A549 (cell line): ENCODE measurements at regions not wholly inside any gene's neighbourhood (a gene's known extent, or its start where the extent isn't known, plus 50 kb on each side); places are given as distances from the start of the nearest gene placed in this dataset.

Experiments
- ATAC-seq, 2 experiments: fragments of 200-7000 bp in 1 of 2; fragments of >200 bp in 1 of 2; cut with Nextera tagmentation in 1 of 2; cut with Tn5 transposase in 1 of 2; 3 replicates each; pipeline versions ENCODE4 v1.8.0 to v1.9.1; 2018 to 2020; ENCODE audit warnings: mild to moderate bottlenecking in 1 of 2, moderate library complexity in 1 of 2
- CTCF ChIA-PET: fragments of 300-600 bp; sonication (Branson Sonifier 250); formaldehyde crosslinking; extraction: SDS; loops from one replicate; lab custom pipeline; 2021; ENCODE audit warnings: antibody characterized with exemption, inconsistent platforms; lab: Yijun Ruan, JAX
- POLR2A ChIA-PET: fragments of 350-600 bp; formaldehyde crosslinking; extraction: SDS; loops from one replicate; lab custom pipeline; 2021; ENCODE audit warnings: antibody characterized with exemption, inconsistent platforms; lab: Yijun Ruan, JAX
- DNase-seq, 2 experiments: peaks; one replicate each; pipeline versions ENCODE4 v3.0.0 to v3.0.0-alpha.2; 2011 to 2016; ENCODE audit warnings: low read depth in 1 of 2, low spot score in 1 of 2
- FAIRE-seq: peaks from 2 replicates; lab custom pipeline; 2011; peaks lifted over from hg19 to GRCh38; lab: Jason Lieb, UNC
- H3K27ac ChIP-seq, 2 experiments: fragments of >200 bp; sonication (Bioruptor Twin); formaldehyde crosslinking; 3 replicates each; pipeline ENCODE4 v1.5.1; 2016 to 2017
- H3K4me1 ChIP-seq: fragments of >200 bp; sonication (Bioruptor Twin); formaldehyde crosslinking; 3 replicates; pipeline ENCODE4 v1.6.1; 2016
- H3K4me2 ChIP-seq: fragments of >200 bp; sonication (Bioruptor Twin); formaldehyde crosslinking; 3 replicates; pipeline ENCODE4 v1.6.1; 2016
- H3K4me3 ChIP-seq: fragments of >200 bp; sonication (Bioruptor Twin); formaldehyde crosslinking; 3 replicates; pipeline ENCODE4 v1.5.1; 2016
- H3K9me3 ChIP-seq: fragments of >200 bp; sonication (Bioruptor Twin); formaldehyde crosslinking; 3 replicates; pipeline ENCODE4 v1.6.1; 2016
- CBX2 ChIP-seq: fragments of 200-600 bp; sonication (generic); IDR thresholded peaks from 2 replicates; pipeline ENCODE4 v1.6.1; 2016; ENCODE audit warnings: low read depth, mild to moderate bottlenecking, borderline replicate concordance
- CEBPB ChIP-seq, 2 experiments: fragments of >200 bp in 1 of 2; sonication (Bioruptor Twin) in 1 of 2; formaldehyde crosslinking in 1 of 2; IDR thresholded peaks; 2 replicates each; pipeline ENCODE4 v1.6.1; 2012 to 2016
- CHD2 ChIP-seq: fragments of 150-350 bp; IDR thresholded peaks from 2 replicates; pipeline ENCODE4 v1.6.1; 2014; ENCODE audit warnings: low read length; ENCODE audit not compliant: partially characterized antibody
- CHD4 ChIP-seq: fragments of 200-600 bp; sonication (generic); IDR thresholded peaks from 2 replicates; pipeline ENCODE4 v1.6.1; 2016; ENCODE audit warnings: antibody characterized with exemption, mild to moderate bottlenecking, borderline replicate concordance
- EHF ChIP-seq: fragments of 250-450 bp; sonication (Bioruptor Pico); IDR thresholded peaks from 2 replicates; pipeline ENCODE4 v1.5.0; 2020; ENCODE audit warnings: mild to moderate bottlenecking
- EHMT2 ChIP-seq: fragments of 200-600 bp; sonication (generic); IDR thresholded peaks from 2 replicates; pipeline ENCODE4 v1.6.1; 2016; ENCODE audit warnings: antibody characterized with exemption, low read depth, mild to moderate bottlenecking, moderate library complexity
- FOSB ChIP-seq: fragments of 250-450 bp; sonication (Bioruptor Pico); IDR thresholded peaks from 2 replicates; pipeline ENCODE4 v1.5.0; 2020; ENCODE audit warnings: mild to moderate bottlenecking, moderate library complexity
- FOXS1 ChIP-seq: fragments of 250-450 bp; sonication (Bioruptor Pico); IDR thresholded peaks from 2 replicates; pipeline ENCODE4 v1.5.0; 2020; ENCODE audit warnings: mild to moderate bottlenecking, moderate library complexity
- GATA3 ChIP-seq: IDR thresholded peaks from 2 replicates; pipeline ENCODE4 v1.6.1; 2012; ENCODE audit warnings: borderline replicate concordance
- HOXA7 ChIP-seq: fragments of 250-450 bp; sonication (Bioruptor Pico); IDR thresholded peaks from 2 replicates; pipeline ENCODE4 v1.5.0; 2020; ENCODE audit warnings: mild to moderate bottlenecking, moderate library complexity
- HOXB13 ChIP-seq: fragments of 250-450 bp; sonication (Bioruptor Pico); IDR thresholded peaks from 2 replicates; pipeline ENCODE4 v1.5.0; 2020; ENCODE audit warnings: low read depth, mild to moderate bottlenecking, moderate library complexity
- HOXB5 ChIP-seq: fragments of 250-450 bp; sonication (Bioruptor Pico); IDR thresholded peaks from 2 replicates; pipeline ENCODE4 v1.5.0; 2020; ENCODE audit warnings: mild to moderate bottlenecking, moderate library complexity
- JUN ChIP-seq, 2 experiments: fragments of >200 bp; sonication (Bioruptor Twin); formaldehyde crosslinking; IDR thresholded peaks; 2 replicates in 1 of 2; 3 replicates in 1 of 2; pipeline ENCODE4 v1.6.1; 2016 to 2017
- JUNB ChIP-seq: fragments of >200 bp; sonication (Bioruptor Twin); formaldehyde crosslinking; IDR thresholded peaks from 2 replicates; pipeline ENCODE4 v1.6.1; 2016
- KDM5A ChIP-seq: fragments of 200-600 bp; sonication (generic); IDR thresholded peaks from 2 replicates; pipeline ENCODE4 v1.6.1; 2016; ENCODE audit warnings: antibody characterized with exemption, mild to moderate bottlenecking
- MAFK ChIP-seq: fragments of 450-650 bp; IDR thresholded peaks from 2 replicates; pipeline ENCODE4 v1.6.1; 2014; ENCODE audit not compliant: partially characterized antibody
- MAZ ChIP-seq: fragments of 150-350 bp; IDR thresholded peaks from 2 replicates; pipeline ENCODE4 v1.6.1; 2014; ENCODE audit warnings: antibody characterized with exemption, low read depth, low read length, borderline replicate concordance
- NR3C1 ChIP-seq: fragments of >200 bp; sonication (Bioruptor Twin); formaldehyde crosslinking; IDR thresholded peaks from 3 replicates; pipeline ENCODE4 v1.6.1; 2017
- PBX3 ChIP-seq: IDR thresholded peaks from 2 replicates; pipeline ENCODE4 v1.6.1; 2012
- POLR2A ChIP-seq: IDR thresholded peaks from 2 replicates; pipeline ENCODE4 v1.6.1; 2012; ENCODE audit warnings: mild to moderate bottlenecking, low read length
- RNF2 ChIP-seq: fragments of 200-600 bp; sonication (generic); IDR thresholded peaks from 2 replicates; pipeline ENCODE4 v1.6.1; 2016; ENCODE audit warnings: low read depth, mild to moderate bottlenecking, antibody characterized with exemption, moderate library complexity, borderline replicate concordance
- SREBF2 ChIP-seq: fragments of 450-650 bp; IDR thresholded peaks from 2 replicates; pipeline ENCODE4 v1.6.1; 2014; ENCODE audit warnings: mild to moderate bottlenecking, moderate library complexity
- TFCP2L1 ChIP-seq: fragments of 250-450 bp; sonication (Bioruptor Pico); IDR thresholded peaks from 2 replicates; pipeline ENCODE4 v1.5.0; 2021; ENCODE audit warnings: mild to moderate bottlenecking
- TP53 ChIP-seq: fragments of 250-450 bp; sonication (Bioruptor Pico); IDR thresholded peaks from 2 replicates; pipeline ENCODE4 v1.5.0; 2021; ENCODE audit warnings: mild to moderate bottlenecking, moderate library complexity
- ZNF302 ChIP-seq: fragments of 250-450 bp; sonication (Bioruptor Pico); IDR thresholded peaks from 2 replicates; pipeline ENCODE4 v1.9.0; 2021; ENCODE audit warnings: inconsistent platforms, mild to moderate bottlenecking, moderate library complexity
- ZSCAN20 ChIP-seq: fragments of 250-450 bp; sonication (Bioruptor Pico); IDR thresholded peaks from 2 replicates; pipeline ENCODE4 v1.8.0; 2022; ENCODE audit warnings: mild to moderate bottlenecking, moderate library complexity
- WGBS: methylation state at CpG from one replicate; pipeline ENCODE4 v1.1.6; 2017; ENCODE audit errors: missing lambda C conversion rate; 5-methylcytosine and 5-hydroxymethylcytosine counted together
- TF ChIP-seq, protein P1 (sequence below): fragments of >200 bp; sonication (Bioruptor Twin); formaldehyde crosslinking; IDR thresholded peaks from 3 replicates; pipeline ENCODE4 v1.6.1; 2016
- TF ChIP-seq, protein P2 (sequence below): fragments of 250-450 bp; sonication (Bioruptor Pico); IDR thresholded peaks from 2 replicates; pipeline ENCODE4 v1.5.0; 2020; ENCODE audit warnings: low read depth, mild to moderate bottlenecking, moderate library complexity
- TF ChIP-seq, protein P3 (sequence below): fragments of 150-350 bp; IDR thresholded peaks from 2 replicates; pipeline ENCODE4 v1.6.1; 2014; ENCODE audit warnings: low read depth, mild to moderate bottlenecking, low read length

DNA sequence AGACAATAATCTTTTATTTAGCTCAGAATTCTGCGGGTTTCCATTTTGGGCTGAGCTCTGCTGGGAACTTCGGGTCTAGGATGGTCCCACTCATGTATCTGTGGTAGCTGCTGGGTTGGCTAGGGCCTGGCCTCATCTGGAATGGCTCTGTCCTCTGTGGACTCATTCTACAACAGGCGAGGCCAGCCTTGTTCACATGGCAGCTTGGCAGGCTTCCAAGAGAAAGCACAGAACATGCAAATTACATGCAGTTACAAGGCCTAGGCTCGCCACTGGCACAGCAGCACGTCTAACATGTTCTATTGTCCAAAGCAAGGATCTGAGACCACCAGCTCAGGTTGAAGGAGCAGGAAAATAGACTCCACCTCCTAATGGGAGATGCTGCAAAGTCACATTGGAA is 431.4 kb downstream of the PDCD6IP start:
- Histone ChIP-seq H3K9me3 (no peaks in the 10 kb centered on the region), H3K4me2 (no peak overlapping the region), H3K4me3 (no peak overlapping the region), H3K4me1 (no peaks in the 10 kb centered on the region), H3K27ac (no peak overlapping the region)
- no peak for TF ChIP-seq JUNB
- TF ChIP-seq TP53: no peak
- no peak for TF ChIP-seq HOXA7 (CRISPR knock-in tag)
- no peak for TF ChIP-seq RNF2
- TF ChIP-seq HOXB13 (CRISPR knock-in tag): no peak
- no peak for TF ChIP-seq POLR2A
- POLR2A ChIA-PET: no interaction called here
- no peak for DNase-seq
- 84% methylated on average over 5 of the region's 5 CpGs for WGBS
- no peak for ATAC-seq
- CTCF ChIA-PET: interaction anchor here (0.6 kb wide), 1 partner anchor 25 kb away, joined by 4 read pairs; no protein-coding TSS in a partner anchor
- no peak for FAIRE-seq

DNA sequence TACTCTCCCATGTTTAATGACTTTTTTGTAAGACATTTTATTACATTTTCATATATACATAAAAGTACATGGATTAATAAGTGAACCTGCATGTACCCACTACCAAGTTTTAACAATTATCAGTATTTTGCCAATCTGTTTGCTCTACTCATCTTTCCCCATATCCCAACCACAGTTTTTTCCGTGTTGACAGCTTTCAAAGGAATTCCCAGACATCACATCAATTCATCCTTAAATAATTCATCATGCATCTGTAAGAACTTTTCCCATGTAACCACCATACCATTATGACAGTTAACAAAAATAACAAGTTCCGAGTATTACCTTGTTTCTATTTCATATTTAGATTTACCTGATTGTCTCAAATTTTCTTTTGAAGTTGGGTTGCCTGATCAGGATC is 436.7 kb downstream of the PDCD6IP start:
- no peak for FAIRE-seq
- POLR2A ChIA-PET: no interaction called here
- no peaks in the 10 kb centered on the region for H3K9me3 ChIP-seq
- 32% methylated on average over 2 of the region's 2 CpGs for WGBS
- H3K4me1 ChIP-seq: no peaks in the 10 kb centered on the region
- no peak overlapping the region for H3K4me2 ChIP-seq
- no peak for TF ChIP-seq CHD2
- TF ChIP-seq CEBPB (IDR thresholded peaks at IDR 0.05): no peak
- TF ChIP-seq JUN (IDR thresholded peaks at IDR 0.05): no peak
- TF ChIP-seq TP53: no peak
- TF ChIP-seq MAFK: no peak
- TF ChIP-seq, protein P1, sequence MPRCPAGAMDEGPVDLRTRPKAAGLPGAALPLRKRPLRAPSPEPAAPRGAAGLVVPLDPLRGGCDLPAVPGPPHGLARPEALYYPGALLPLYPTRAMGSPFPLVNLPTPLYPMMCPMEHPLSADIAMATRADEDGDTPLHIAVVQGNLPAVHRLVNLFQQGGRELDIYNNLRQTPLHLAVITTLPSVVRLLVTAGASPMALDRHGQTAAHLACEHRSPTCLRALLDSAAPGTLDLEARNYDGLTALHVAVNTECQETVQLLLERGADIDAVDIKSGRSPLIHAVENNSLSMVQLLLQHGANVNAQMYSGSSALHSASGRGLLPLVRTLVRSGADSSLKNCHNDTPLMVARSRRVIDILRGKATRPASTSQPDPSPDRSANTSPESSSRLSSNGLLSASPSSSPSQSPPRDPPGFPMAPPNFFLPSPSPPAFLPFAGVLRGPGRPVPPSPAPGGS: no peak
- TF ChIP-seq CBX2: no peak
- no peak for TF ChIP-seq SREBF2
- TF ChIP-seq EHMT2: no peak
- TF ChIP-seq, all 56 proteins: peak for 0
- DNase-seq (no peak), ATAC-seq (no peak)
- Histone ChIP-seq H3K27ac (no peak overlapping the region), H3K4me3 (no peak overlapping the region)
- CTCF ChIA-PET: interaction anchor here (0.7 kb wide), 1 partner anchor 25 kb away, joined by 3 read pairs; no protein-coding TSS in a partner anchor

DNA sequence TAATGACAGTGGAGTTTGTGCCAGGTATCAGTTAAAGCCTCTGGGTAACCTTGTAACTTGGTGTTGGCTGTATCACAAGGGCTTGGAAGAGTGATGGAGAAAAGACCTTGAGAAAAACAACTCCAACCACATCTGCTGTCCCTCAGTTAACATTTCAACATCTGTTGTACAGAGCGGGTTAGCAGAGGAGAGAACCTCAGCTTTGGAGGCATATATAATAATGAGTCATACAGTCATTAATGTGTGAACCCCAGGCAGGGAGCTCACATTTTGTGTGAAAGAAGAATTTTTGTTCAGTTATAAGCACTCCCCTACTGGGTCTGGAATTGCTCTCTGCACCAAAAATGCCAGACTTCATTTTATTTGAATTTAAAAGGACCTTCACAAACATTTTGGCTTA is 439.5 kb downstream of the PDCD6IP start:
- no peak for ATAC-seq
- Histone ChIP-seq H3K4me2 (no peak overlapping the region), H3K27ac (no peak overlapping the region), H3K4me1 (no peaks in the 10 kb centered on the region), H3K9me3 (no peaks in the 10 kb centered on the region), H3K4me3 (no peak overlapping the region)
- WGBS: 58% methylated on average over 1 of the region's 1 CpG
- DNase-seq: no peak
- FAIRE-seq: no peak
- no peak for TF ChIP-seq ZNF302 (CRISPR knock-in tag)
- TF ChIP-seq KDM5A: no peak
- no peak for TF ChIP-seq POLR2A
- TF ChIP-seq TFCP2L1 (CRISPR knock-in tag): no peak
- TF ChIP-seq, protein P2, sequence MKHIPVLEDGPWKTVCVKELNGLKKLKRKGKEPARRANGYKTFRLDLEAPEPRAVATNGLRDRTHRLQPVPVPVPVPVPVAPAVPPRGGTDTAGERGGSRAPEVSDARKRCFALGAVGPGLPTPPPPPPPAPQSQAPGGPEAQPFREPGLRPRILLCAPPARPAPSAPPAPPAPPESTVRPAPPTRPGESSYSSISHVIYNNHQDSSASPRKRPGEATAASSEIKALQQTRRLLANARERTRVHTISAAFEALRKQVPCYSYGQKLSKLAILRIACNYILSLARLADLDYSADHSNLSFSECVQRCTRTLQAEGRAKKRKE (CRISPR knock-in tag): no peak
- TF ChIP-seq FOSB (CRISPR knock-in tag): no peak
- no peak for TF ChIP-seq PBX3
- no peak for TF ChIP-seq EHF
- TF ChIP-seq FOXS1: no peak
- no peak for TF ChIP-seq MAZ
- TF ChIP-seq GATA3: no peak
- no peak for TF ChIP-seq HOXB5 (CRISPR knock-in tag)
- no peak for TF ChIP-seq CBX2
- TF ChIP-seq CHD4: no peak
- no peak for TF ChIP-seq ZSCAN20 (CRISPR knock-in tag)
- TF ChIP-seq, protein P1: no peak
- TF ChIP-seq NR3C1: no peak
- TF ChIP-seq, protein P3, sequence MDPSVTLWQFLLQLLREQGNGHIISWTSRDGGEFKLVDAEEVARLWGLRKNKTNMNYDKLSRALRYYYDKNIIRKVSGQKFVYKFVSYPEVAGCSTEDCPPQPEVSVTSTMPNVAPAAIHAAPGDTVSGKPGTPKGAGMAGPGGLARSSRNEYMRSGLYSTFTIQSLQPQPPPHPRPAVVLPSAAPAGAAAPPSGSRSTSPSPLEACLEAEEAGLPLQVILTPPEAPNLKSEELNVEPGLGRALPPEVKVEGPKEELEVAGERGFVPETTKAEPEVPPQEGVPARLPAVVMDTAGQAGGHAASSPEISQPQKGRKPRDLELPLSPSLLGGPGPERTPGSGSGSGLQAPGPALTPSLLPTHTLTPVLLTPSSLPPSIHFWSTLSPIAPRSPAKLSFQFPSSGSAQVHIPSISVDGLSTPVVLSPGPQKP: no peak
- POLR2A ChIA-PET: no interaction called here
- CTCF ChIA-PET: no interaction called here
